GM23338 (cell line): ENCODE measurements at regions not wholly inside any gene's neighbourhood (a gene's known extent, or its start where the extent isn't known, plus 50 kb on each side); places are given as distances from the start of the nearest gene placed in this dataset.

Experiments used
- ATAC-seq: fragments of 200-7000 bp; cut with Tn5 transposase; 3 replicates; pipeline ENCODE4 v1.9.1; 2020
- DNase-seq: peaks from one replicate; pipeline ENCODE4 v3.0.0-alpha.2; 2015; ENCODE audit warnings: low spot score
- H2AFZ ChIP-seq: fragments of 200-600 bp; sonication (generic); 2 replicates; pipeline ENCODE4 v1.8.0; 2016; ENCODE audit warnings: antibody characterized with exemption, mild to moderate bottlenecking, moderate library complexity
- H3F3A ChIP-seq: fragments of 200-600 bp; sonication (generic); replicated peaks from 2 replicates; pipeline ENCODE4 v1.8.0; 2017; ENCODE audit warnings: antibody characterized with exemption, mixed run types, low read depth
- H3K27ac ChIP-seq: fragments of 200-600 bp; sonication (generic); 2 replicates; pipeline ENCODE4 v1.6.1; 2016; ENCODE audit warnings: low read depth
- H3K27me3 ChIP-seq: fragments of 200-600 bp; sonication (generic); 2 replicates; pipeline ENCODE4 v1.8.0; 2016; ENCODE audit warnings: mild to moderate bottlenecking, mixed run types, moderate library complexity; ENCODE audit not compliant: insufficient read depth
- H3K36me3 ChIP-seq: fragments of 200-600 bp; sonication (generic); 2 replicates; pipeline ENCODE4 v1.8.0; 2016; ENCODE audit warnings: mild to moderate bottlenecking; ENCODE audit not compliant: insufficient read depth
- H3K4me1 ChIP-seq: fragments of 200-600 bp; sonication (generic); 2 replicates; pipeline ENCODE4 v1.8.0; 2016; ENCODE audit warnings: mild to moderate bottlenecking, moderate library complexity; ENCODE audit not compliant: insufficient read depth
- H3K4me2 ChIP-seq: fragments of 200-600 bp; sonication (generic); 2 replicates; pipeline ENCODE4 v1.7.1; 2017; ENCODE audit warnings: mixed run types
- H3K4me3 ChIP-seq: fragments of 200-600 bp; sonication (generic); 2 replicates; pipeline ENCODE4 v1.6.1; 2016; ENCODE audit warnings: mixed run types
- H3K79me2 ChIP-seq: fragments of 200-600 bp; sonication (generic); replicated peaks from 2 replicates; pipeline ENCODE4 v1.8.0; 2017; ENCODE audit warnings: mild to moderate bottlenecking; ENCODE audit not compliant: insufficient read depth
- H3K9me2 ChIP-seq: fragments of 200-600 bp; sonication (generic); 2 replicates; pipeline ENCODE4 v1.8.0; 2017; ENCODE audit not compliant: insufficient read depth
- H4K20me1 ChIP-seq: fragments of 200-600 bp; sonication (generic); replicated peaks from 2 replicates; pipeline ENCODE4 v1.8.0; 2017; ENCODE audit warnings: mild to moderate bottlenecking; ENCODE audit not compliant: insufficient read depth
- H3K27ac Mint-ChIP-seq: 2 replicates; pipeline ENCODE4 v1.8.0; 2020; ENCODE audit warnings: inconsistent platforms, mild to moderate bottlenecking, moderate library complexity, mixed read lengths
- H3K27me3 Mint-ChIP-seq: 3 replicates; pipeline ENCODE4 v1.8.0; 2022; ENCODE audit warnings: low read depth, mild to moderate bottlenecking, moderate library complexity, mixed read lengths, inconsistent platforms; ENCODE audit not compliant: insufficient read depth, poor library complexity
- H3K36me3 Mint-ChIP-seq: 3 replicates; pipeline ENCODE4 v1.8.0; 2021; ENCODE audit warnings: low read depth, mild to moderate bottlenecking, inconsistent platforms, moderate library complexity, mixed read lengths
- H3K4me1 Mint-ChIP-seq: 3 replicates; pipeline ENCODE4 v1.8.0; 2020; ENCODE audit warnings: mild to moderate bottlenecking, inconsistent platforms, mixed read lengths
- H3K4me3 Mint-ChIP-seq: 3 replicates; pipeline ENCODE4 v1.8.0; 2021; ENCODE audit warnings: moderate library complexity, mild to moderate bottlenecking, inconsistent platforms, mixed read lengths
- H3K9me3 Mint-ChIP-seq: 3 replicates; pipeline ENCODE4 v1.8.0; 2020; ENCODE audit warnings: moderate library complexity, mild to moderate bottlenecking, inconsistent platforms, mixed read lengths
- CREB1 ChIP-seq: fragments of 250-450 bp; sonication (Bioruptor Pico); IDR thresholded peaks from 2 replicates; pipeline ENCODE4 v1.5.0; 2020; ENCODE audit warnings: low read depth, mild to moderate bottlenecking, moderate library complexity
- EZH2 ChIP-seq: fragments of 200-600 bp; sonication (generic); IDR thresholded peaks from one replicate; pipeline ENCODE4 v1.8.0; 2017; ENCODE audit warnings: antibody characterized with exemption, mild to moderate bottlenecking, low read depth; ENCODE audit not compliant: unreplicated experiment
- JUNB ChIP-seq: IDR thresholded peaks from one replicate; pipeline ENCODE4 v1.6.1; 2016; ENCODE audit warnings: antibody characterized with exemption; ENCODE audit not compliant: unreplicated experiment
- NANOG ChIP-seq: IDR thresholded peaks from 2 replicates; pipeline ENCODE4 v1.6.1; 2016; ENCODE audit warnings: antibody characterized with exemption, borderline replicate concordance
- REST ChIP-seq: IDR thresholded peaks from one replicate; pipeline ENCODE4 v1.6.1; 2018; ENCODE audit warnings: antibody characterized with exemption; ENCODE audit not compliant: unreplicated experiment
- STAT1 ChIP-seq: IDR thresholded peaks from one replicate; pipeline ENCODE4 v1.6.1; 2016; ENCODE audit warnings: antibody characterized with exemption; ENCODE audit not compliant: unreplicated experiment

DNA sequence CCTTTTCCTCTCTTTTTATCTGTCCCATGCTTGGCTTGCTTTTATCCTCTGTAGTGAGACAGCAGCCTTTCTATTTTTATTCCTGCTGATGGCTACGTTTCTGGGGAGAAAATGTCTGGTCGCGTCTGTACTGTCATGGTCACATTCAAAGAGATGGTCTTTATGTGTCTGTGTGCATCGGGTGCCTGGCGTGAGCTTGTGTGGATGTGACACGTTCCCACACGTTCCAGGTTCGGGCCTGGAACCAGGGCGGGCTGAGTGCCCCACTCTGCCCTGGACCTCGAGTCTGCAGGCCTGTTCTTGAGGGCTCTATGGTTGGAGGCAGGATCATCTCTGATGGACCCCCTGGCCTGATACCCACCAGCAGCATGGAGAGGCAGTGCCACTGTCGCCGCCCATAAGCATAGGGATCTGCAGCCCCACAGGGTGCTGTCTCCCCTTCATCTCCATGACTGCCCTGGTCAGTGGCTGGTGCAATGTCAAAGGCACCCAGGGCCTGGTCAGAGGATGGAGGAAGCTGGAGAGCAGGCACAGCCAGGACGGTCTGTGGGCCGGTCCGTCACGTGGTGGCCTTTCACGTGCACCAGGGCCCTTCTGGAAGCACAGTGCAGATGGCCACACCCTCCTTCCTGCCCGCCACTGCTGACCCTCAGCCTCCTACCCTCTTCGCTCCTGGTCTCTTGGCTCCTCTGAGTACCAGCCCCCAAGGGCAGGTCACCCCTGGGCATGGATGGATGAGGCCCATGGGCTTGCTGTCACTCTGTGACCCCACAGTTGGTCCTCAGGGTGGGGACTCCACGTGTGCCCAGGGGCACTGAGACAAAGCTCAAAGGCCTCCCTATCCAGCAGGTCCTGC lies 149.2 kb upstream of the TWIST2 start:
- Histone ChIP-seq H3K79me2 (no peaks in the 10 kb centered on the region), H4K20me1 (no peaks in the 10 kb centered on the region), H3K4me1 (no peaks in the 10 kb centered on the region), H3K27me3 (no peaks in the 10 kb centered on the region), H3F3A (no peaks in the 10 kb centered on the region), H3K4me2 (no peak overlapping the region), H3K4me3 (no peak overlapping the region), H3K36me3 (no peaks in the 10 kb centered on the region), H2AFZ (no peak overlapping the region), H3K27ac (no peak overlapping the region), H3K9me2 (no peaks in the 10 kb centered on the region)
- no peak for TF ChIP-seq NANOG
- no peak for TF ChIP-seq CREB1
- TF ChIP-seq EZH2 = no peak
- no peak for TF ChIP-seq STAT1
- no peak for TF ChIP-seq JUNB
- H3K27ac Mint-ChIP-seq = no peak overlapping the region
- H3K36me3 Mint-ChIP-seq = no peaks in the 10 kb centered on the region; the same call in 2 of the 3 replicates
- peaks cover 3% of the 10 kb centered on the region for H3K27me3 Mint-ChIP-seq
- no peaks in the 10 kb centered on the region for H3K9me3 Mint-ChIP-seq
- ATAC-seq = no peak
- no peak for DNase-seq
- H3K4me1 Mint-ChIP-seq = no peaks in the 10 kb centered on the region
- H3K4me3 Mint-ChIP-seq = no peak overlapping the region

DNA sequence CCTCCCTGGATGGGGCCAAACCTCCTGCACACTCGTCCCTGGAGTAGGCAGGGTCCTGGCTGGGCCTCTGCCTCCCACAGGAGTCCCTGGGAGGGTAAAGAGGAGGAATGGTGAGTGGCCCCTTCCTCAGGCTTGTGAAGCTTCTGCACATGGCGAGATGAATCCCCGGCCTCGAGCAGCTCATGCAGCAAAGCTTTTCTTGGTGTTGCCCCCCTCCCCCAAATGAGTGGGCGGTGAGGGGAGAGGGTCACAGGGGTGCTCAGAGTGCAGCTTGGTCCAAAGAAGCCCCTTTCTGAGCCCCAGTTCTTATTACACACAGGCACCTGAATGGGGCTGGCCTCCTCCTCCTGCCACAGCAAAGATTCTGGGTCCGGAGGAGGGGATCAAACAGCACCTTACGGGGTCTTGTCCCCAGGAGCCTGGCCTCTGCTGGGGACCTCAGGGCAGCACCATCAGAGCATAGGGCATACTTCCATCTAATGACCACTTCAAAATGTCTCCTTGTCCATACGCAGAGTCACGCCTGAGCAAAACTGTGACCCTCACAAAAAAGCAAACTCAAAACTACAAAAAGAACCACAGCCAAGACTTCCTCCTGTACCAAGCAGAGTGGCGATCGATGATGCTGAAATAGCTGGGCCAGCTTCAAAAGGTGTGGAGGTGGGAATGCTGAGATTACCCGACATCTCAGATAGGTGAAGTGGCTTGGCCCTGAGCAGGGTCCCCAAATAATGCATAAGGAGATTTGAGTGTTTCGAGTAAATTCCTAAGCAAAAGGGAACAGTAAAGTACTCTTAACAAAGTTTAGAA lies 148.4 kb upstream of the TWIST2 start:
- no peaks in the 10 kb centered on the region for H3K4me1 Mint-ChIP-seq
- no peak overlapping the region for H3K4me3 Mint-ChIP-seq
- no peaks in the 10 kb centered on the region for H3K27me3 ChIP-seq
- no peak overlapping the region for H3K27ac ChIP-seq
- H2AFZ ChIP-seq = no peak overlapping the region
- H3K36me3 Mint-ChIP-seq = no peaks in the 10 kb centered on the region; the same call in 2 of the 3 replicates
- TF ChIP-seq CREB1 (no peak), REST (no peak)
- H3K4me3 ChIP-seq = no peak overlapping the region
- H3K27ac Mint-ChIP-seq = no peak overlapping the region
- no peak for ATAC-seq
- no peaks in the 10 kb centered on the region for H3K36me3 ChIP-seq
- H3K4me2 ChIP-seq = no peak overlapping the region
- H3F3A ChIP-seq = no peaks in the 10 kb centered on the region
- no peaks in the 10 kb centered on the region for H4K20me1 ChIP-seq
- peaks cover 3% of the 10 kb centered on the region for H3K27me3 Mint-ChIP-seq
- no peaks in the 10 kb centered on the region for H3K4me1 ChIP-seq
- H3K9me2 ChIP-seq = 0 out of 2 replicates have a peak, but pooled peaks cover 3% of the 10 kb centered on the region
- H3K9me3 Mint-ChIP-seq = no peaks in the 10 kb centered on the region
- H3K79me2 ChIP-seq = no peaks in the 10 kb centered on the region
- DNase-seq = no peak
